Astrocyte (in vitro differentiated cells and primary cell): ENCODE measurements at regions not wholly inside any gene's neighbourhood (a gene's known extent, or its start where the extent isn't known, plus 50 kb on each side); places are given as distances from the start of the nearest gene placed in this dataset.
"Not testable (repeated sequence)": the region's sequence is repeated elsewhere in the genome, so short reads cannot be mapped to it uniquely, and the experiment has no call there.

ENCODE experiments used
- DNase-seq: peaks from one replicate; pipeline ENCODE4 v3.0.0-alpha.2; 2010; ENCODE audit warnings: low read depth
- FAIRE-seq: peaks from 2 replicates; lab custom pipeline; 2011; peaks lifted over from hg19 to GRCh38; lab: Jason Lieb, UNC
- H2AFZ ChIP-seq: 2 replicates; pipeline ENCODE4 v1.6.0; 2012; ENCODE audit warnings: low read depth, low read length, inconsistent platforms
- H3K27ac ChIP-seq: 2 replicates; pipeline ENCODE4 v1.5.1; 2011; ENCODE audit warnings: low read depth, low read length, inconsistent platforms
- H3K27me3 ChIP-seq: 2 replicates; pipeline ENCODE4 v1.6.0; 2011; ENCODE audit warnings: low read length, inconsistent platforms; ENCODE audit not compliant: insufficient read depth
- H3K36me3 ChIP-seq: 2 replicates; pipeline ENCODE4 v1.5.1; 2011; ENCODE audit warnings: low read length, inconsistent platforms; ENCODE audit not compliant: insufficient read depth
- H3K4me1 ChIP-seq: 2 replicates; pipeline ENCODE4 v1.5.1; 2011; ENCODE audit warnings: low read length, inconsistent platforms; ENCODE audit not compliant: insufficient read depth
- H3K4me2 ChIP-seq: 2 replicates; pipeline ENCODE4 v1.6.0; 2012; ENCODE audit warnings: low read length, inconsistent platforms
- H3K4me3 ChIP-seq: 2 replicates; pipeline ENCODE4 v1.5.1; 2011; ENCODE audit warnings: low read depth, mild to moderate bottlenecking, low read length, inconsistent platforms; ENCODE audit not compliant: insufficient read depth
- H3K79me2 ChIP-seq: 2 replicates; pipeline ENCODE4 v1.6.0; 2012; ENCODE audit warnings: mild to moderate bottlenecking, low read length, inconsistent platforms; ENCODE audit not compliant: insufficient read depth
- H3K9ac ChIP-seq: 2 replicates; pipeline ENCODE4 v1.6.0; 2012; ENCODE audit warnings: mild to moderate bottlenecking, low read length, inconsistent platforms
- H3K9me3 ChIP-seq: 2 replicates; pipeline ENCODE4 v1.5.1; 2012; ENCODE audit warnings: low read depth, mild to moderate bottlenecking, low read length, inconsistent platforms; ENCODE audit not compliant: insufficient read depth
- H4K20me1 ChIP-seq: 2 replicates; pipeline ENCODE4 v1.6.0; 2012; ENCODE audit warnings: low read length, inconsistent platforms; ENCODE audit not compliant: insufficient read depth
- H3K27ac Mint-ChIP-seq: one replicate; pipeline ENCODE4 v1.8.0; 2021; ENCODE audit warnings: mild to moderate bottlenecking, mixed read lengths; ENCODE audit not compliant: unreplicated experiment
- H3K27me3 Mint-ChIP-seq: one replicate; pipeline ENCODE4 v1.8.0; 2021; ENCODE audit warnings: low read depth, mixed read lengths; ENCODE audit not compliant: unreplicated experiment
- H3K36me3 Mint-ChIP-seq: one replicate; pipeline ENCODE4 v1.8.0; 2021; ENCODE audit warnings: low read depth, mixed read lengths; ENCODE audit not compliant: unreplicated experiment
- H3K4me1 Mint-ChIP-seq: one replicate; pipeline ENCODE4 v1.8.0; 2021; ENCODE audit warnings: low read depth, mixed read lengths; ENCODE audit not compliant: unreplicated experiment
- H3K4me3 Mint-ChIP-seq: one replicate; pipeline ENCODE4 v1.8.0; 2021; ENCODE audit warnings: mild to moderate bottlenecking, moderate library complexity, mixed read lengths; ENCODE audit not compliant: unreplicated experiment
- H3K9me3 Mint-ChIP-seq: one replicate; pipeline ENCODE4 v1.8.0; 2021; ENCODE audit warnings: mild to moderate bottlenecking, mixed read lengths; ENCODE audit not compliant: unreplicated experiment
- EZH2 ChIP-seq: IDR thresholded peaks from 2 replicates; pipeline ENCODE4 v1.6.1; 2012; ENCODE audit warnings: mild to moderate bottlenecking, low read length, inconsistent platforms; ENCODE audit not compliant: insufficient read depth
- TF ChIP-seq, protein P1 (sequence below): IDR thresholded peaks from 2 replicates; pipeline ENCODE4 v1.5.1; 2011; ENCODE audit warnings: low read depth, mild to moderate bottlenecking, inconsistent platforms, low read length, moderate library complexity; ENCODE audit not compliant: insufficient read depth

DNA sequence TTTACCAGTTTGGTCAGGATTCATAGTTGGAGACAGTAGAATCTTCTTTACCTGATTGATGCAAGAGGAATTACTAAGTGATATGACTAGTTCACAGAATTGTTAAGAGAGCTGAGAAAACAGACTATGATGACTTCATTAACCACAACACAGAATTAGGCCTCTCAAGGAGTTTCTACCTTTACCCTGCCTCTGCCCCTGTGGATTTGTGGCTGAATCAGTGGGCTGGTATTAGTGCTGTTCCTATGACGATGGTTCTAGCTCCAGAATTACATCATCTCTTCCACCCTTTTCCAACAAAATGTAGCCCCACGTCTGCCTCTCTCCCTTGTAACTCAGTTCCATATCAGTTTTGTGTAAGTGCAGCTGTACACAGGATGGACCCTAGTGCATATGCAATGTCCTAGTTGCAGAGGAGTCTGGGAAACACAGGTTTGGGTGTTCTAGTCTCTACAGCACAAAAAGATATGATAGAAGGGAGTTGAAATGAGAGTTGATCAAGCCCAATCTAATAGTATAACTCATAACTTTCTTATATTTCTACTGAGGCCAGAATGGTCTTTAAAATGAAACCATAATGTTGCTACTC is 99.3 kb downstream of the ANXA5 start:
- H3K4me2 ChIP-seq, result no peak overlapping the region
- H2AFZ ChIP-seq, result no peak overlapping the region
- H3K9me3 ChIP-seq, result no peaks in the 10 kb centered on the region
- H3K36me3 ChIP-seq, result no peaks in the 10 kb centered on the region
- no peaks in the 10 kb centered on the region for H3K27me3 ChIP-seq
- no peaks in the 10 kb centered on the region for H3K9me3 Mint-ChIP-seq
- TF ChIP-seq, protein P1, sequence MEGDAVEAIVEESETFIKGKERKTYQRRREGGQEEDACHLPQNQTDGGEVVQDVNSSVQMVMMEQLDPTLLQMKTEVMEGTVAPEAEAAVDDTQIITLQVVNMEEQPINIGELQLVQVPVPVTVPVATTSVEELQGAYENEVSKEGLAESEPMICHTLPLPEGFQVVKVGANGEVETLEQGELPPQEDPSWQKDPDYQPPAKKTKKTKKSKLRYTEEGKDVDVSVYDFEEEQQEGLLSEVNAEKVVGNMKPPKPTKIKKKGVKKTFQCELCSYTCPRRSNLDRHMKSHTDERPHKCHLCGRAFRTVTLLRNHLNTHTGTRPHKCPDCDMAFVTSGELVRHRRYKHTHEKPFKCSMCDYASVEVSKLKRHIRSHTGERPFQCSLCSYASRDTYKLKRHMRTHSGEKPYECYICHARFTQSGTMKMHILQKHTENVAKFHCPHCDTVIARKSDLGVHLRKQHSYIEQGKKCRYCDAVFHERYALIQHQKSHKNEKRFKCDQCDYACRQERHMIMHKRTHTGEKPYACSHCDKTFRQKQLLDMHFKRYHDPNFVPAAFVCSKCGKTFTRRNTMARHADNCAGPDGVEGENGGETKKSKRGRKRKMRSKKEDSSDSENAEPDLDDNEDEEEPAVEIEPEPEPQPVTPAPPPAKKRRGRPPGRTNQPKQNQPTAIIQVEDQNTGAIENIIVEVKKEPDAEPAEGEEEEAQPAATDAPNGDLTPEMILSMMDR, result no peak
- no peak for TF ChIP-seq EZH2
- no peak overlapping the region for H3K4me3 Mint-ChIP-seq
- no peak overlapping the region for H3K27ac ChIP-seq
- H3K4me1 Mint-ChIP-seq, result peaks cover 19% of the 10 kb centered on the region
- H3K4me3 ChIP-seq, result no peak overlapping the region
- no peaks in the 10 kb centered on the region for H3K4me1 ChIP-seq
- FAIRE-seq (no peak), DNase-seq (peak; percentile 67)
- peak overlapping the region; percentile 70 for H3K27ac Mint-ChIP-seq
- no peak overlapping the region for H3K9ac ChIP-seq
- H4K20me1 ChIP-seq, result no peaks in the 10 kb centered on the region
- H3K27me3 Mint-ChIP-seq, result no peaks in the 10 kb centered on the region
- no peaks in the 10 kb centered on the region for H3K36me3 Mint-ChIP-seq
- no peaks in the 10 kb centered on the region for H3K79me2 ChIP-seq

DNA sequence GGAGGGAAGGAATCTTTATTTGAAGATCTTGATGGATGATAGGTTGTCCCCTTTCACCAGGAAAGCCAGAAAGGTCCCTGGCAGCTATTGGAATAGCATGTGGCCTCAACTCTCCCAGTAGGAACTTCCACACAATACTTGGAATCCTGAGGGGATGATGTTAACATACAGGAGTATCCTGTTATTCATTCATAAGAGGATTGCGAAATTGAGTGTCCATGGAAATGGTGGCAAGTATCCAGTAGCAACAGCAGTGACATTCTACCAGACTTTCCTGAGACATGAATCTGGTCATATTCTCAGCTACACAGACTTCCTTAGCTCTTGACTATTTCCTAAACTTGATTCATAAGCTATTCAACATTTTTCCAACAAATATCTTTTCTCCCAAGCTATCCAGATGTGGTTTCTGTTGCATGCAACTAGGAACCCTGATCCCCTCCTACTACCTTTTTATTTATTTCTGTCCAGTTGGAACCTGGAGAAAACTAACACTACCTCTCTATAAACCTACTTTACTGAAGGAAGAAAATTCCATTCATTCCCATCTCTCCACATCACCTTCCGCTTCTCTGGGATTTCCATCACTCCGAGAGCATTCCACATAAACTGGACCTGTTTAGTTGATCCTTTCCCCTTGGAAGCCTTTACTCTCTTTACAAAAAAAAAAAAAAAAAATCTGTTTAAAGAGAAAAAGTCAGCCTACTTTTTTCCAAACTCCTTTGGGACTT is 101.8 kb downstream of the ANXA5 start:
- no peak overlapping the region for H3K27ac Mint-ChIP-seq
- H3K27me3 Mint-ChIP-seq, result no peaks in the 10 kb centered on the region
- Histone ChIP-seq H3K4me1 (no peaks in the 10 kb centered on the region), H3K36me3 (no peaks in the 10 kb centered on the region), H3K4me3 (no peak overlapping the region), H3K9ac (no peak overlapping the region), H3K4me2 (peak overlapping the region; percentile 2), H4K20me1 (no peaks in the 10 kb centered on the region), H3K9me3 (no peaks in the 10 kb centered on the region), H3K27me3 (no peaks in the 10 kb centered on the region), H3K27ac (no peak overlapping the region), H2AFZ (no peak overlapping the region), H3K79me2 (no peaks in the 10 kb centered on the region)
- DNase-seq (peak; percentile 56), FAIRE-seq (no peak)
- no peaks in the 10 kb centered on the region for H3K36me3 Mint-ChIP-seq
- H3K4me1 Mint-ChIP-seq, result peaks cover 19% of the 10 kb centered on the region
- no peak overlapping the region for H3K4me3 Mint-ChIP-seq
- no peaks in the 10 kb centered on the region for H3K9me3 Mint-ChIP-seq
- TF ChIP-seq, protein P1, result no peak
- no peak for TF ChIP-seq EZH2

DNA sequence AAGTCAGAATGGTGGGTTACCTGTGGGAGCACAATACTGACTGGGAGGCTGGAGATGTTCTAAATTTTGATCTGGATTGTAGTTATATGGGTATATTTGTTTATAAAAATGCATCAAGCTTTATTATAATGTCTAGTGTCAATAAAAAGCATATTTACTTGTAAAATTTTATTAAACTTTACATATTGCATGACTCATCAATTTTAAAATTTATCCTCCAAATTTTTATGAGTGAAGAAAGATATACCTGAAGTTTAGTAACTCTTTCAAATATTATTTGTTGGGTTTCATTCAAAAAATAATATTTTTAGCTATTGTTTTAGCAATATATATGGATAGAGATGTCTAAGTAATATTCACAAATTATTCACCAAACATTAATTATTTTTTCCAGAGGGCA is 103.0 kb downstream of the ANXA5 start:
- Mint-ChIP-seq H3K27ac (no peak overlapping the region), H3K4me1 (peaks cover 19% of the 10 kb centered on the region), H3K4me3 (no peak overlapping the region), H3K9me3 (no peaks in the 10 kb centered on the region), H3K27me3 (no peaks in the 10 kb centered on the region), H3K36me3 (no peaks in the 10 kb centered on the region)
- H2AFZ ChIP-seq, result no peak overlapping the region
- H3K9ac ChIP-seq, result no peak overlapping the region
- H3K4me1 ChIP-seq, result no peaks in the 10 kb centered on the region
- H3K4me3 ChIP-seq, result no peak overlapping the region
- no peak overlapping the region for H3K27ac ChIP-seq
- DNase-seq, result no peak
- H3K9me3 ChIP-seq, result no peaks in the 10 kb centered on the region
- no peaks in the 10 kb centered on the region for H3K36me3 ChIP-seq
- H3K79me2 ChIP-seq, result no peaks in the 10 kb centered on the region
- no peaks in the 10 kb centered on the region for H4K20me1 ChIP-seq
- no peak for TF ChIP-seq EZH2
- TF ChIP-seq, protein P1, result no peak
- FAIRE-seq, result no peak
- H3K27me3 ChIP-seq, result no peaks in the 10 kb centered on the region
- H3K4me2 ChIP-seq, result no peak overlapping the region

DNA sequence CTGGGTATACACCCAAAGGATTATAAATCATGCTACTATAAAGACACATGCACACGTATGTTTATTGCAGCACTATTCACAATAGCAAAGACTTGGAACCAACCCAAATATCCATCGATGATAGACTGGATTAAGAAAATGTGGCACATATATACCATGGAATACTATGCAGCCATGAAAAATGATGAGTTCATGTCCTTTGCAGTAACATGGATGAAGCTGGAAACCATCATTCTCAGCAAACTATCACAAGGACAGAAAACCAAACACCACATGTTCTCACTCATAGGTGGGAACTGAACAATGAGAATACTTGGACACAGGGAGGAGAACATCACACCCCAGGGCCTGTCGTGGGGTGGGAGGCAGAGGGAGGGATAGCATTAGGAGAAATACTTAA is 104.5 kb downstream of the ANXA5 start:
- not testable (repeated sequence) for H3K4me2 ChIP-seq, FAIRE-seq, H4K20me1 ChIP-seq, H3K27ac ChIP-seq, H3K36me3 Mint-ChIP-seq, H3K27me3 Mint-ChIP-seq, H3K4me3 ChIP-seq, H3K9ac ChIP-seq, H3K79me2 ChIP-seq, DNase-seq, H2AFZ ChIP-seq, H3K27me3 ChIP-seq, H3K9me3 ChIP-seq, H3K4me1 ChIP-seq, H3K4me3 Mint-ChIP-seq, H3K36me3 ChIP-seq, H3K27ac Mint-ChIP-seq, H3K9me3 Mint-ChIP-seq
- peaks cover 14% of the 10 kb centered on the region for H3K4me1 Mint-ChIP-seq
